H1 (cell line): ENCODE measurements at regions not wholly inside any gene's neighbourhood (a gene's known extent, or its start where the extent isn't known, plus 50 kb on each side); places are given as distances from the start of the nearest gene placed in this dataset.

Experiments
- CTCF ChIA-PET: fragments of 300-600 bp; sonication (Branson Sonifier 250); formaldehyde crosslinking; loops from one replicate; lab custom pipeline; 2021; ENCODE audit not compliant: partially characterized antibody; lab: Charles Lee
- POLR2A ChIA-PET: fragments of 300-600 bp; sonication (Branson Sonifier 250); formaldehyde crosslinking; loops from one replicate; lab custom pipeline; 2021; ENCODE audit warnings: inconsistent platforms; ENCODE audit not compliant: partially characterized antibody; lab: Charles Lee
- DNase-seq, 2 experiments: peaks; one replicate each; pipeline versions ENCODE4 v3.0.0 to v3.0.0-alpha.2; 2010 to 2022; ENCODE audit warnings: low spot score in 2 of 2, low read depth in 1 of 2, mixed read lengths in 1 of 2
- FAIRE-seq: peaks from 2 replicates; lab custom pipeline; 2011; peaks lifted over from hg19 to GRCh38; lab: Jason Lieb, UNC
- H2AFZ ChIP-seq: 2 replicates; pipeline ENCODE4 v1.8.1; 2012; ENCODE audit warnings: low read length, inconsistent platforms
- H2AK5ac ChIP-seq: 2 replicates; pipeline ENCODE4 v1.6.1; 2013; ENCODE audit warnings: low read depth, low read length
- H2BK120ac ChIP-seq: replicated peaks from 2 replicates; pipeline ENCODE3; 2013; ENCODE audit warnings: low read depth, low read length, inconsistent platforms
- H2BK12ac ChIP-seq: 2 replicates; pipeline ENCODE4 v1.6.1; 2013; ENCODE audit warnings: low read depth, low read length
- H2BK15ac ChIP-seq: 2 replicates; pipeline ENCODE4 v1.6.1; 2013; ENCODE audit warnings: low read length
- H2BK20ac ChIP-seq: 2 replicates; pipeline ENCODE4 v1.6.1; 2013; ENCODE audit warnings: low read length
- H2BK5ac ChIP-seq: 2 replicates; pipeline ENCODE4 v1.6.1; 2013; ENCODE audit warnings: low read depth, low read length
- H3K14ac ChIP-seq: 2 replicates; pipeline ENCODE4 v1.6.1; 2013; ENCODE audit warnings: inconsistent platforms; ENCODE audit not compliant: insufficient read length
- H3K18ac ChIP-seq: 2 replicates; pipeline ENCODE4 v1.6.1; 2013; ENCODE audit warnings: low read length; ENCODE audit errors: extremely low read depth
- H3K23ac ChIP-seq: 2 replicates; pipeline ENCODE4 v1.6.1; 2013; ENCODE audit warnings: inconsistent platforms; ENCODE audit not compliant: insufficient read length
- H3K23me2 ChIP-seq: 2 replicates; pipeline ENCODE4 v1.6.1; 2013; ENCODE audit warnings: low read depth, low read length
- H3K27ac ChIP-seq: 2 replicates; pipeline ENCODE4 v1.6.1; 2011; ENCODE audit warnings: low read depth, low read length, inconsistent platforms
- H3K27me3 ChIP-seq, 4 experiments: replicated peaks in 1 of 4; 1 replicate in 1 of 4; 2 replicates in 3 of 4; pipeline versions ENCODE4 v1.6.1 to v1.8.1; 2011 to 2013; ENCODE audit warnings: low read length in 3 of 4, mild to moderate bottlenecking in 3 of 4, inconsistent platforms in 2 of 4, mixed read lengths in 2 of 4, moderate library complexity in 1 of 4; ENCODE audit not compliant: control insufficient read depth in 3 of 4, insufficient read depth in 3 of 4; ENCODE audit errors: extremely low read depth in 1 of 4
- H3K36me3 ChIP-seq, 4 experiments: 2 replicates each; pipeline versions ENCODE4 v1.6.1 to v1.8.1; 2011 to 2013; ENCODE audit warnings: mild to moderate bottlenecking in 4 of 4, low read length in 3 of 4, moderate library complexity in 2 of 4, control low read depth in 1 of 4, inconsistent platforms in 1 of 4; ENCODE audit not compliant: insufficient read depth in 4 of 4, control insufficient read depth in 2 of 4
- H3K4ac ChIP-seq: replicated peaks from 2 replicates; pipeline ENCODE3; 2013; ENCODE audit warnings: low read length, low read depth, mixed read lengths, inconsistent platforms; ENCODE audit not compliant: insufficient read length
- H3K4me1 ChIP-seq, 4 experiments: replicated peaks in 1 of 4; 1 replicate in 1 of 4; 2 replicates in 3 of 4; pipeline versions ENCODE4 v1.6.1 to v1.8.1; 2011 to 2013; ENCODE audit warnings: low read length in 3 of 4, inconsistent platforms in 2 of 4, mixed read lengths in 1 of 4; ENCODE audit not compliant: insufficient read depth in 4 of 4, control insufficient read depth in 3 of 4
- H3K4me2 ChIP-seq, 2 experiments: 2 replicates each; pipeline versions ENCODE4 v1.6.1 to v1.8.1; 2011 to 2013; ENCODE audit warnings: low read depth in 2 of 2, low read length in 2 of 2, control low read depth in 1 of 2, inconsistent platforms in 1 of 2, mild to moderate bottlenecking in 1 of 2; ENCODE audit not compliant: insufficient read depth in 1 of 2
- H3K4me3 ChIP-seq, 4 experiments: fragments of 200-600, 300-600 bp in 1 of 4; sonication (generic), shearing (Covaris generic), sonication (Bioruptor Twin) in 1 of 4; 2 replicates each; pipeline versions ENCODE4 v1.5.1 to v1.8.1; 2011 to 2016; ENCODE audit warnings: low read length in 4 of 4, low read depth in 3 of 4, control low read depth in 2 of 4, inconsistent platforms in 2 of 4, mild to moderate bottlenecking in 2 of 4, mixed read lengths in 1 of 4, moderate library complexity in 1 of 4; ENCODE audit not compliant: insufficient read depth in 2 of 4; ENCODE audit errors: extremely low read depth in 1 of 4
- H3K56ac ChIP-seq: replicated peaks from 2 replicates; pipeline ENCODE3; 2013; ENCODE audit warnings: low read depth, mild to moderate bottlenecking, mixed read lengths, low read length, inconsistent platforms; ENCODE audit not compliant: insufficient read length
- H3K79me1 ChIP-seq: 2 replicates; pipeline ENCODE4 v1.6.1; 2013; ENCODE audit warnings: low read depth, low read length, control low read depth
- H3K79me2 ChIP-seq, 2 experiments: 2 replicates each; pipeline versions ENCODE4 v1.6.1 to v1.8.1; 2012 to 2013; ENCODE audit warnings: low read length in 2 of 2, mild to moderate bottlenecking in 2 of 2, inconsistent platforms in 1 of 2; ENCODE audit not compliant: insufficient read depth in 2 of 2, control insufficient read depth in 1 of 2
- H3K9ac ChIP-seq, 4 experiments: replicated peaks in 1 of 4; 1 replicate in 1 of 4; 2 replicates in 3 of 4; pipeline versions ENCODE4 v1.6.1 to v1.8.1; 2011 to 2013; ENCODE audit warnings: low read depth in 3 of 4, low read length in 3 of 4, control low read depth in 2 of 4, mild to moderate bottlenecking in 2 of 4, moderate library complexity in 2 of 4, inconsistent platforms in 1 of 4; ENCODE audit errors: extremely low read depth in 1 of 4
- H3K9me3 ChIP-seq, 2 experiments: 2 replicates each; pipeline versions ENCODE4 v1.6.1 to v1.8.1; 2012 to 2013; ENCODE audit warnings: mild to moderate bottlenecking in 2 of 2, moderate library complexity in 2 of 2, control low read depth in 1 of 2, inconsistent platforms in 1 of 2, low read depth in 1 of 2, low read length in 1 of 2, mixed read lengths in 1 of 2; ENCODE audit not compliant: insufficient read depth in 2 of 2
- H4K20me1 ChIP-seq, 2 experiments: replicated peaks in 1 of 2; 2 replicates each; pipeline versions ENCODE3 to v1.8.1; 2011 to 2013; ENCODE audit warnings: inconsistent platforms in 2 of 2, low read length in 2 of 2, mild to moderate bottlenecking in 1 of 2; ENCODE audit not compliant: insufficient read depth in 2 of 2, control insufficient read depth in 1 of 2
- H4K5ac ChIP-seq: 2 replicates; pipeline ENCODE4 v1.6.1; 2013; ENCODE audit warnings: low read length, low read depth, mixed read lengths, inconsistent platforms; ENCODE audit not compliant: insufficient read length
- H4K8ac ChIP-seq: 2 replicates; pipeline ENCODE4 v1.8.0; 2013; ENCODE audit warnings: mild to moderate bottlenecking, moderate library complexity, low read length, inconsistent platforms; ENCODE audit not compliant: insufficient read depth; ENCODE audit errors: extremely low read depth
- H4K91ac ChIP-seq: replicated peaks from 2 replicates; pipeline ENCODE3; 2013; ENCODE audit warnings: low read length, mixed read lengths, inconsistent platforms; ENCODE audit not compliant: insufficient read length
- BRCA1 ChIP-seq: IDR thresholded peaks from 2 replicates; pipeline ENCODE4 v1.6.1; 2012; ENCODE audit warnings: low read depth, low read length, improper control_type of control experiment
- CEBPB ChIP-seq: IDR thresholded peaks from 2 replicates; pipeline ENCODE4 v1.6.1; 2012; ENCODE audit warnings: low read depth, low read length
- CTBP2 ChIP-seq: IDR thresholded peaks from 2 replicates; pipeline ENCODE4 v1.7.0; 2011; ENCODE audit warnings: borderline replicate concordance, mild to moderate bottlenecking, moderate library complexity, mixed read lengths, low read length; ENCODE audit not compliant: insufficient read depth, insufficient read length
- E2F6 ChIP-seq: IDR thresholded peaks from 2 replicates; pipeline ENCODE4 v1.6.1; 2012; ENCODE audit warnings: inconsistent platforms
- EGR1 ChIP-seq: IDR thresholded peaks from 2 replicates; pipeline ENCODE4 v1.6.1; 2011; ENCODE audit warnings: low read depth, low read length, borderline replicate concordance
- MAX ChIP-seq: IDR thresholded peaks from 2 replicates; pipeline ENCODE4 v1.6.1; 2012; ENCODE audit warnings: inconsistent platforms
- SAP30 ChIP-seq: fragments of 300-600 bp; sonication (generic); IDR thresholded peaks from 2 replicates; pipeline ENCODE4 v1.7.1; 2012; ENCODE audit warnings: low read length, moderate library complexity, mild to moderate bottlenecking, inconsistent platforms; ENCODE audit not compliant: insufficient read depth, insufficient replicate concordance
- SIN3A ChIP-seq, 2 experiments: IDR thresholded peaks in 1 of 2; conservative IDR thresholded peaks in 1 of 2; 2 replicates each; pipeline ENCODE4 v1.6.1; 2011 to 2012; ENCODE audit warnings: low read length in 2 of 2, improper control_type of control experiment in 1 of 2, low read depth in 1 of 2, mild to moderate bottlenecking in 1 of 2
- SP1 ChIP-seq: IDR thresholded peaks from 2 replicates; pipeline ENCODE4 v1.6.1; 2011; ENCODE audit warnings: low read depth, low read length
- SP4 ChIP-seq: IDR thresholded peaks from 2 replicates; pipeline ENCODE4 v1.6.1; 2012; ENCODE audit warnings: low read length, inconsistent platforms
- TBP ChIP-seq: IDR thresholded peaks from 2 replicates; pipeline ENCODE4 v1.6.1; 2011; ENCODE audit warnings: low read depth, low read length, improper control_type of control experiment
- TCF12 ChIP-seq: IDR thresholded peaks from 2 replicates; pipeline ENCODE4 v1.6.1; 2011; ENCODE audit warnings: low read depth, mild to moderate bottlenecking, low read length
- YY1 ChIP-seq: IDR thresholded peaks from 2 replicates; pipeline ENCODE4 v1.6.1; 2011; ENCODE audit warnings: low read depth, mild to moderate bottlenecking, low read length
- WGBS, 2 experiments: shearing (Covaris generic) in 1 of 2; methylation state at CpG; one replicate each; pipeline versions ENCODE4 v1.1.6 to v1.1.7; 2013 to 2015; ENCODE audit warnings: low lambda C conversion rate in 2 of 2, mixed read lengths in 2 of 2, inconsistent platforms in 1 of 2, low coverage in 1 of 2, missing lambda C conversion rate in 1 of 2; ENCODE audit not compliant: insufficient replicate concordance in 2 of 2, insufficient coverage in 1 of 2, insufficient read length in 1 of 2; ENCODE audit errors: extremely low coverage in 1 of 2, missing lambda C conversion rate in 1 of 2; 5-methylcytosine and 5-hydroxymethylcytosine counted together

DNA sequence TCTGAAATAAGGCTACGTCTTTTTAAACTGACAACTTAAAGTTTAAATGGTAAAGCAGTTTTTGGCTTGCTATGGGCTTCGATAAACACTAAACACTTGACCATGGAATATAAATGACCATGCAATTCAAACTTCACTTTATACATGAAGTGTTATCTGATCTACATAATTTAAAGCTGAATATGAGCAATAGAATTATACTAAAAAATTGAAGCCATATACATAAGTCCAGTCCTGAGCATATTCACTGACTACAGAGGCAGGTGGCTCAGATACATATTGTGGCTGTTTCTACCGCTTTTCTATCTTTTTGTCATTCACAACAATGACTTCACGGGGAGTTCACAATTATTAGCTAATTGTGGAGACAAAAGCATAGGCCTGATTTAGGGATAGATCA is 149.6 kb upstream of the DDIT4L start:
- Histone ChIP-seq H2BK15ac (no peak overlapping the region), H3K4me2 (no peak overlapping the region), H4K5ac (no peak overlapping the region), H4K8ac (no peak overlapping the region), H2AK5ac (no peak overlapping the region), H2BK120ac (no peak overlapping the region), H2AFZ (no peak overlapping the region), H3K23ac (no peak overlapping the region), H4K91ac (no peak overlapping the region), H3K56ac (no peak overlapping the region), H3K36me3 (no peaks in the 10 kb centered on the region), H2BK20ac (no peak overlapping the region), H3K27ac (no peak overlapping the region), H3K14ac (no peak overlapping the region), H3K23me2 (no peaks in the 10 kb centered on the region), H2BK12ac (no peak overlapping the region), H3K79me2 (no peaks in the 10 kb centered on the region), H3K27me3 (no peaks in the 10 kb centered on the region), H3K4ac (no peak overlapping the region), H3K4me1 (no peaks in the 10 kb centered on the region), H3K9ac (no peak overlapping the region), H4K20me1 (no peaks in the 10 kb centered on the region), H2BK5ac (no peak overlapping the region), H3K79me1 (no peaks in the 10 kb centered on the region), H3K9me3 (0 out of 4 replicates have a peak, but pooled peaks cover 0 to 2% of the 10 kb centered on the region in 2 experiments), H3K4me3 (no peak overlapping the region), H3K18ac (no peak overlapping the region)
- no peak for FAIRE-seq
- no peak for DNase-seq
- ChIA-PET POLR2A (no interaction called here), CTCF (no interaction called here)
- 89% methylated on average over 4 of the region's 4 CpGs; no CpG with 5 or more reads in 1 of the 2 experiments for WGBS, 2 experiments
- no peak for TF ChIP-seq TCF12
- no peak for TF ChIP-seq TBP
- TF ChIP-seq EGR1, result no peak
- no peak for TF ChIP-seq SIN3A (conservative IDR thresholded peaks at IDR 0.05 in 1 of 2, IDR thresholded peaks at IDR 0.05 in 1 of 2; ENCODE audit: low read depth in 1 of 2, low read length in 2 of 2)
- TF ChIP-seq YY1, result no peak
- no peak for TF ChIP-seq SAP30
- no peak for TF ChIP-seq SP4
- no peak for TF ChIP-seq E2F6
- TF ChIP-seq SP1, result no peak
- no peak for TF ChIP-seq BRCA1
- TF ChIP-seq CTBP2, result no peak
- no peak for TF ChIP-seq MAX
- TF ChIP-seq CEBPB, result no peak
